ENCODE measurements at regions not wholly inside any gene's neighbourhood (a gene's known extent, or its start where the extent isn't known, plus 50 kb on each side); places are given as distances from the start of the nearest gene placed in this dataset.

GRCh38 chr20:39248171-39248861 lies 286.2 kb downstream of the DHX35 start:
- DNase-seq = no peak

GRCh38 chr20:39246436-39246835 lies 284.3 kb downstream of the DHX35 start:
- no peak for DNase-seq

- no peak for DNase-seq
These were observed 283.7 kb downstream of the DHX35 start for GRCh38 chr20:39245685-39246311.

- no peak for DNase-seq
These were observed 281.8 kb downstream of the DHX35 start for GRCh38 chr20:39243962-39244361.

GRCh38 chr20:39242614-39243013 lies 280.5 kb downstream of the DHX35 start:
- no peak for DNase-seq

GRCh38 chr20:39234520-39235095 lies 272.5 kb downstream of the DHX35 start:
- no peak for DNase-seq

GRCh38 chr20:39233755-39234154 lies 271.6 kb downstream of the DHX35 start:
- peak in 1 of 56 donors; percentile 1 for DNase-seq

- peak in 3 of 56 donors; percentile 1 to 10 (median 5) for DNase-seq
These were observed 265.3 kb downstream of the DHX35 start for GRCh38 chr20:39227416-39227815.

GRCh38 chr20:39225978-39226377 lies 263.8 kb downstream of the DHX35 start:
- DNase-seq = no peak

- no peak for DNase-seq
These were observed 263.4 kb downstream of the DHX35 start for GRCh38 chr20:39225536-39225935.

GRCh38 chr20:39222101-39222500 lies 260.0 kb downstream of the DHX35 start:
- DNase-seq = no peak

GRCh38 chr20:39216195-39216594 lies 254.1 kb downstream of the DHX35 start:
- DNase-seq = no peak

GRCh38 chr20:39214828-39215227 lies 252.7 kb downstream of the DHX35 start:
- no peak for DNase-seq

- no peak for DNase-seq
These were observed 251.5 kb downstream of the DHX35 start for GRCh38 chr20:39213476-39214145.

GRCh38 chr20:39211060-39211748 lies 249.1 kb downstream of the DHX35 start:
- DNase-seq = no peak

GRCh38 chr20:39210341-39211036 lies 248.3 kb downstream of the DHX35 start:
- DNase-seq = no peak

GRCh38 chr20:39206899-39207564 lies 244.9 kb downstream of the DHX35 start:
- DNase-seq = no peak

- peak in 1 of 56 donors; percentile 3 for DNase-seq
These were observed 233.5 kb downstream of the DHX35 start for GRCh38 chr20:39195582-39196021.

GRCh38 chr20:39190666-39191570 lies 228.8 kb downstream of the DHX35 start:
- DNase-seq = no peak

Data from nucleus accumbens (tissue), 56 donors.